CD4-positive, alpha-beta T cell treated with Interleukin-17A for 1 hour (primary cell): ENCODE measurements at regions not wholly inside any gene's neighbourhood (a gene's known extent, or its start where the extent isn't known, plus 50 kb on each side); places are given as distances from the start of the nearest gene placed in this dataset.
"Not testable (repeated sequence)": the region's sequence is repeated elsewhere in the genome, so short reads cannot be mapped to it uniquely, and the experiment has no call there.

Source experiments
- DNase-seq: peaks from one replicate; pipeline ENCODE4 v3.0.0-alpha.2; 2020

DNA sequence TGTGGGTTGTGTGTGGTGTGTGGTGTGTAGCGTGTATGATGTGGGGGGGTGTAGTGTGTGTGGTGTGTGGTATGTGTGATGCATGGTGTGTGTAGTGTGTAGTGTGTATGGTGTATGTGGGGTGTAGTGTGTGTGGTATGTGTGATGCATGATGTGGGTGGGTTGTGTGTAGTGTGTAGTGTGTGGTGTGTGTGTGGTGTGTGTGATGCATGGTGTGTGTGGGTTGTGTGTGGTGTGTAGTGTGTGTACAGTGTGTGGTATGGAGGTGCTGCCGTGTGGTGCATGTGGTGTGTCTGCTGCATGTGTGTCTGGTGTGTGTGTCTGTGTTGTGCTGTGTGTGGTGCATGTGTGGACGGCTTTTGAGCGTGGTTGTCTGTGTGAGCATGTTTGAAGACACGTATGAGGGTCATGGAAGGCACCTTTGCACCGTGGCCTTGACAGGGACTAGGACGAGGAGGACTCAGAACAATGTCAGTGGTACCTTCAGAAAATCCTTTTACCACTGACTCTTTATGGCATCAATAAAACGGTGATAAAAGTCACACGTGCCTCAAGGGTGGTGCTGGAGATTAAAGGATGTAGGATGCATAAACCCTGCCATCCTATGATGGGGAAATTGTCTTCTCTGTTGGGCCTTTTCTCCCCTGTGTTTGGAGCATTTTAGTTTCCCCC lies 328.7 kb upstream of the B3GAT1 start:
- DNase-seq, result no peak

GRCh38 chr11:134739136-134739535 lies 327.1 kb upstream of the B3GAT1 start:
- DNase-seq, result no peak

GRCh38 chr11:134738581-134738980 lies 326.5 kb upstream of the B3GAT1 start:
- no peak for DNase-seq

DNA sequence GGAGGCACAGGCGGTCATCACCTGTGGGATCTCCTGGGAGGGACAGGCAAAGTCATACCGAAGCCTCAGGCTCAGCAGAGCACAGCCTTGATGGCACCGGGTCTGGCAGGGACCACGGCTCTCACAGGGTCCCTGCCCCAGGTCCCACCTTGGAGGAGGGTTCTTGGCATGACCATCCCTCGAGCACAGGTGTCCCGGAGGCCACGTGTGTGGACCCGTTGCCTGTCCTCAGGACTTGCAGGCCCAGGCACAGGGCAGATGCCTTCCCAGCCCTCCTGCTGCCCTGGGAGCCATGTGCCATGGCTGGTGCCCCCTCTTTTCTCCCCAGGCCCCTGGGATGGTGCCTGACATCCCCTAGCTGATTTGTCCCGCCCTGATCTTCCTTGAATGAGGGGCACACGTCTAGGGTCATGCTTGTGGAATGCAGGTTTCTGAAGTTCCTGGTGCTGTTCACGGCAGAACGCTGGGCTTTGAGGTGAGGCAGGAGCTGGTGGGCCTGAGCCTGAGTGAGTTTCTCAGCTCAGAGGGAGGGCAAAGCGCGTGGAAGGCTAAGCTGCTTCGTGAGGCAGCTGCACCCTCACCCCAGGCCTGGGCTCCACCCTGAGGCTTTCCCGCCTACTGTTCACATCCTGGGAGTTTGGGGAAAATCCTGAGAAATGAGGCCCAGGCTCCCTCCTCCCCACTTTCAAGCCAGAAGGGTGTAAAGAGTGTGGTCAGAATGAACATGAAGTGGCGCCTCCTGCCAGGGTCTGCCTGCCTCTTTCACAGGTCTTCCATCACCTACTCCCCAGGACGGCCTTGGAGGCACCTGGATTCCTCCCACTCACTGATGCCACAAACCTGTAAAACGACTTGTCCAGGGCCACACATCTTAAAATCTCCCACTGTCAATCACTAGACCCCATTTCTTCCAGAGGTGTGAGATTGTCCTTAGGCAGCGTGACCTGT lies 325.8 kb upstream of the B3GAT1 start:
- no peak for DNase-seq

DNA sequence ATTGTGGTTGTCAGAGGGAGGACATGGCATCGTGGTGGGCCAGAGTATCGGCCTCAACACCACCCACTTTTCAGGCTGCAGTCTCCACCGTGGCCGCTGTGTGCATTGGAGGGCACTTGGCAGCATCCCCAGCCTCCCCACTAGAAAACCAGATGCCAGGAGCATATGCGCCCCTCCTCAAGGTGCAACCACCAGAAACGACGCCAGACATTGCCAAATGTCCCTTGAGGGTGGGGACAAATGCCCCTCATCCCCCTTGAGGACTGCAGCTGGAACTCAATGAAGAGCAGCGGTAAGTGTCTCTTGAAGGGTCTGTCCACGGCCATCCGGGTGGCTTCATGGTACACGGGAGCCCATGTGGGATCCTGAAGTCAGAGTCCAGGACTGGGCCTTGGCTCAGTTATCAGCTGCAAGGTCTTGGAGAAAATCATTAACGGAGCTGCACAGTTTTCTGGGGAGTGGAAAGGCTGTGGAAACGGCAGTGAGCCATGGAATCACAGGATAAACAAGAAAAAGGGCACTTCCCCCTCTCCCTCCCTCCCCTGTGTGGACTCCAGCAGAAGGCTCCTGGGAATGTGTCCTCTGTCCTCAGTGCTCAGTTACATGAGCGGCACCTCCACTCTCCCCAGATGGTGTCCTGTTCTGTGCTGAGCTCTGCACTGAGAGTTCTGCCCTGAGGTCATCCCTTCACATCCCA lies 324.4 kb upstream of the B3GAT1 start:
- DNase-seq, result no peak

DNA sequence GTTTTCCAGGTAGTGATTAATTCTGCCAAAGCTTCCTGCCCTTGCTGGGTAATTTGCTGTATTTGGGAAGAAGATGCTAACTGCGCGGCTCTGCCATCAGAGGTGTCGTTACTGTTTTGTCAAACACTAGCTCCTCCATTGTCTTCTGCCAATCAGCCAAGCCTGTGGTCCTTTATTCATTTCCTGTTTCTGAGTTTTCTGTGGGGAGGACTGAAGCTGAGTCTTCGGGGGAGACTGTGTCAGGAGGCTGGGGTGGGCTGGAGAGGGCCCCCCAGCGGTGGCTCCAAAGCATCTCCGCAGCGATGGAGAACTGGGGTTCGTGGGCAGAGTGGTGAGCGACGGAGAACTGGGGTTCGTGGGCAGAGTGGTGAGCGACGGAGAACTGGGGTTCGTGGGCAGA lies 322.9 kb upstream of the B3GAT1 start:
- no peak for DNase-seq

DNA sequence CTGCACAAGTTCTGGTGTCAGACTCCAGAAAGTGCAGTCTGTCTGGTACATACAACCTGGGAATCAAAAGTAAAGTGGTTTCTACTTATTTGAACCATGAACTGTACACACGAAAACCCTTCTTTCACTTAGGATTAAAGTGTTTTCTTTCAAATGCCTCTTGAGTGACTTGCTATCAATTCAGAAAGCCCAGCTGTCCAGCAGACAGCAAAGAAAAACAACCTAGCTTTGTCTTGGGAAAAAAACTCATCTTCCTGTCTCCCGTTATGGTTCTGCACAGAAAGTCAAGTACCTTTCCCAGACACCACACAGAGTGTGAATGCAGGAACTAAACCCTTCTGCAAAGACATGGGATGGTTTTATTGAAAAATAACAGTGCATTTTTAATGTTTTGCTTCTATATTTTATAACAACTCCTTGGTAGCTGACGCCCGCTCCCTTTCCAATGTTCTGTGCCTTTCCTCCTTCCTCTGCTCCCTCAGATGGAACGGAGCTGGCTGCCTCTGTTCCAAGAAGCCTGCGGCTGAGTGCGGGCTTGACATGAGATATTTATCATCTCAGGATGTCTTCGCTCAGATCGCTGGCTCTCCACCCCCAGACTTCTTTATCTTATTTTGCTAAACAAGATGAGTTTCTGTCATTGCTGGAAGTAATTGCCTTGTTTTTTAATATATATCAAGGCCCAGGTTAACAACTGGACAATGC lies 322.3 kb upstream of the B3GAT1 start:
- no peak for DNase-seq

DNA sequence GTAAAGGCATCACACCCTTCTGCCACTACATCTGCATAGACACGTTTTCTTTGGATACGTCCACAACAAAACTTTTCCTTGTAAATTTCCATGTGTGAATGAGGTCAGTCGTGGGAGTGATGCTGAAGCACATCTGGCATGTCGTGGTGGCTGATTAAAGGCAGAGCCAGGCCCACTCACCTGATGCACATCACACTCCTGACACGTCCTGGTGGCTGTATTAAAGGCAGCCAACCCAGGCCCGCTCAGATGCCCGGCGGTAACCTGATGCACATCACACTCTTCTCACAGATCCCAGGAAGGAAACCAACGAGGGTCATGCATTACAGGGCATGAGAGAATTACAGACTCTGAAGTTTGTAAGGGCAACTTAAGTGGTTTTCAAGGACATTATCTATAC lies 321.6 kb upstream of the B3GAT1 start:
- no peak for DNase-seq

GRCh38 chr11:134731213-134731961 lies 319.3 kb upstream of the B3GAT1 start:
- DNase-seq, result no peak

GRCh38 chr11:134730561-134731212 lies 318.6 kb upstream of the B3GAT1 start:
- no peak for DNase-seq

GRCh38 chr11:134730101-134730500 lies 318.1 kb upstream of the B3GAT1 start:
- no peak for DNase-seq

- DNase-seq, result no peak
Measured at GRCh38 chr11:134728186-134728585, 316.1 kb upstream of the B3GAT1 start.

DNA sequence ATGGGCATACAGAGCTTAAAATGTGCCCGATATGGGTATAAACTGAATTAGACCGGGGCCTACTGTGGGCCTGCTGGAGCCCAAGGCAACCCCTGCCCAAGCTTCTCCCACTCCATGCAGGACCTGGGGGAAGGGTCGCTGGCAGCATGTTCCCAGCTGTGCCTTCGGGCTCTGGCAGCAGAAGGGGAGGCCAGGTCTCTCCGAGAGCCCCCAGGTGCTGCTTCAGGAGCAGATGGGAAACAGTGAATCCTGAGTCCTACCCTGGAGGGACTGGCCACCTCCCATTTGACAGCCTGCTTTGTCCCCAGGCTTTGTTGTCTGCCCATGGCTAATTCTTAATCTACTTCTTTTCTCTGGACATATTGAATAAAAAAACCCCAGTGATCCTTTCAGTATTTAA lies 315.6 kb upstream of the B3GAT1 start:
- no peak for DNase-seq

DNA sequence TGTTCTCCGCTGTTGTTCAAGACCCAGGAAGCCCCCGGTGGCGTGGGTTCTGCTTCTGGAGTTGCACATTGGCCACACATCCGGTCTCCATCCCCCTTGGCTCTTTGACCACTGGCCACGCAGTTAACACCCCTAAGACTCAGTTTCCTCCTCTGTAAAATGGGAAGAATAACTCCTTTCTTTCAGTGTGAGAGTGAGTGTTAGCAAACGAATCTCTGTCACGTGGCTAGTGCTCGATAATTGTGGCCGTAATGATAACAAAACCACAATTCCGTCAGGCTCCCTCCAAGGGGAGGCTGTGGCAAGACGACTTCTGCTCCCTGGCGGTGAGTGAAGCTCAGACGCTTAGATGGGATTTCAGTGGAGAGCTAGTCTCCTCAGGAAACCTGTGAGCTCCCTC lies 315.2 kb upstream of the B3GAT1 start:
- DNase-seq, result no peak

DNA sequence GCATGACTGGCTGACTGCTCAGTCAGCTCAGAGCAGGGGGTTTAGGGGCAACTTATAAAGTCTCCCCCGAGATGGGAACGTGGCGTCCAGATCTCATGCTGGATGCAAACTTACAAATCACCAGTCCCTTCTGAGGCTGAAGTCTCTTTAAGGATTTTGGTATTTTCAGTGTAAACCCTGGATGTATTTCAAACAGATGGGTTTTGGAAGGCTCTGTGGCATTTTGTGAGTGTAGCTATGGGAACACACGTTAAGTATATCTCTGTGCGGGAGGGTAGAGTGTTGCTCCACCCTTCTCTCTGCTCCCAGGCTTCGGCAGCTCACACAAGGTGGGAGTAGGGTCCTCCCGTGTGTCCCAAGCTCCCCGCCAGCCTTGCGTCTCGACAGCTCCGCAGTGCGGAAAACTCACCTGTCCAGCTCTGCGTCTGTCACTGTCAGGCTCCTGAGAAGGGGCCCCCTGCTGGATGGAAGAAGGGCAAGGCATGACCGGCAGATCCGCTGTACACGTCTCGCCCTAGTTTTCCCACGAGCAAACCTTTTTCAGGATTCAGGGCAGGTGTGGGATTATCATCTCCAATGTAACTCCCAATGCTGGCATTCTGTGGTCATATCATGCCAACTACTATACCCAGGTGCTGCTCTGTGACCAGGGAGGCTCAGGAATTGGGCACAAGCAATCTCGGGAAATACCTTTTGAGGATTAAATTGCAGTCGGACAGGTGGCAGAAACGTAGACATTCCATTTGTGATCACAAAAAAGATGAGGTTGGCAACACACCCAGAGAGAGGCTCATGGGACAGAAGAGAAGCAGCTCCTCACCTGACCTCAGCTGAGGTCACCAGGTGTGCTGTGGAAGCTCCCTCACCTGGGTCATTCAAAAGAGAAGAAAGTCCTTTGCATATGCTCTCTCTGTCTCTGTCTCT lies 313.9 kb upstream of the B3GAT1 start:
- DNase-seq, result no peak

DNA sequence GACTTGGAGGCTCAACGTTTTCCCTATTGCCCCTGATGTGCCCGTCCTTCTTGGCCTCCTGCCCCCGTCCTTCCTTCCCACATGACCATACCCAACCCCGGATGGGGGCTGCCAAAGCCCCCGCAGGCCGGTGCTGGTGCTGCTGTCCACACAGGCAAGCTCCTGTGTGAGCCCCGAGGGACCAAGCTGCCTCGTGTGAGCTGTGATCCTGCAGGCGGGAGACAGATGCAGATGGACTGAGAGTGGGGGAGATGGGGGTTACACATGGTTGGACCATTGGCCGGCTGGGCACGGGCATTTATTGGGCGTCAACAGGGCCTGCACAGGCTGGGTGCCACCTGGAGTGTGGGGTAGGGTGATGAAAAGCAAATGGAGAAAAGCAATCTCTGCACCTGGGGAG lies 313.2 kb upstream of the B3GAT1 start:
- DNase-seq, result no peak

- no peak for DNase-seq
Measured at GRCh38 chr11:134724779-134725140, 312.7 kb upstream of the B3GAT1 start.

GRCh38 chr11:134724106-134724778 lies 312.2 kb upstream of the B3GAT1 start:
- DNase-seq, result no peak

DNA sequence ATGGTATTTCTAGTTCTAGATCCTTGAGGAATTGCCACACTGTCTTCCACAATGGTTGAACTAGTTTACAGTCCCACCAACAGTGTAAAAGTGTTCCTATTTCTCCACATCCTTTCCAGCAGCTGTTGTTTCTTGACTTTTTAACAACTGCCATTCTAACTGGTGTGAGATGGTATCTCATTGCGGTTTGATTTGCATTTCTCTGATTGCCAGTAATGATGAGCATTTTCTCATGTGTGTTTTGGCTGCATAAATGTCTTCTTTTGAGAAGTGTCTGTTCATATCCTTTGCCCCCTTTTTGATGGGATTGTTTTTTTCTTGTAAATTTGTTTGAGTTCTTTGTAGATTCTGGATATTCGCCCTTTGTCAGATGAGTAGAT lies 308.6 kb upstream of the B3GAT1 start:
- DNase-seq, result not testable (repeated sequence)
